Pulmonary artery endothelial cell (primary cell): ENCODE measurements at regions not wholly inside any gene's neighbourhood (a gene's known extent, or its start where the extent isn't known, plus 50 kb on each side); places are given as distances from the start of the nearest gene placed in this dataset.
A peak's percentile ranks its signal among the peaks of the same experiment; 100 is the strongest.

ENCODE experiments used
- DNase-seq: peaks from one replicate; pipeline ENCODE4 v3.0.0-alpha.2; 2011; ENCODE audit warnings: low read depth, low spot score

- no peak for DNase-seq
These were observed 132.2 kb upstream of the NPVF start for GRCh38 chr7:25360451-25360850.

- DNase-seq, result no peak
These were observed 133.1 kb upstream of the NPVF start for GRCh38 chr7:25361387-25361786.

- DNase-seq, result no peak
These were observed 133.6 kb upstream of the NPVF start for GRCh38 chr7:25361863-25362262.

- DNase-seq, result no peak
These were observed 140.4 kb upstream of the NPVF start for GRCh38 chr7:25368599-25369201.

- DNase-seq, result no peak
These were observed 141.5 kb upstream of the NPVF start for GRCh38 chr7:25369786-25370185.

- no peak for DNase-seq
These were observed 143.7 kb upstream of the NPVF start for GRCh38 chr7:25371972-25372371.

GRCh38 chr7:25375805-25376600, 147.7 kb upstream of the NPVF start:
- no peak for DNase-seq

- no peak for DNase-seq
These were observed 151.3 kb upstream of the NPVF start for GRCh38 chr7:25379351-25380300.

GRCh38 chr7:25381818-25382589, 153.7 kb upstream of the NPVF start:
- DNase-seq, result no peak

- no peak for DNase-seq
These were observed 154.6 kb upstream of the NPVF start for GRCh38 chr7:25382869-25383268.

GRCh38 chr7:25383402-25383801, 155.1 kb upstream of the NPVF start:
- DNase-seq, result no peak

- no peak for DNase-seq
These were observed 156.7 kb upstream of the NPVF start for GRCh38 chr7:25384788-25385505.

- no peak for DNase-seq
These were observed 157.3 kb upstream of the NPVF start for GRCh38 chr7:25385506-25386136.

GRCh38 chr7:25386311-25386744, 158.0 kb upstream of the NPVF start:
- no peak for DNase-seq

GRCh38 chr7:25388681-25389080, 160.4 kb upstream of the NPVF start:
- no peak for DNase-seq

- DNase-seq, result peak; percentile 8
These were observed 161.3 kb upstream of the NPVF start for GRCh38 chr7:25389489-25390106.

GRCh38 chr7:25391295-25391861, 163.1 kb upstream of the NPVF start:
- no peak for DNase-seq

- DNase-seq, result no peak
These were observed 163.8 kb upstream of the NPVF start for GRCh38 chr7:25391961-25392587.
